ENCODE measurements at regions not wholly inside any gene's neighbourhood (a gene's known extent, or its start where the extent isn't known, plus 50 kb on each side); places are given as distances from the start of the nearest gene placed in this dataset.

GRCh38 chr10:9848981-9849380, 1168.7 kb upstream of the CELF2 start:
- TF ChIP-seq, protein P1, sequence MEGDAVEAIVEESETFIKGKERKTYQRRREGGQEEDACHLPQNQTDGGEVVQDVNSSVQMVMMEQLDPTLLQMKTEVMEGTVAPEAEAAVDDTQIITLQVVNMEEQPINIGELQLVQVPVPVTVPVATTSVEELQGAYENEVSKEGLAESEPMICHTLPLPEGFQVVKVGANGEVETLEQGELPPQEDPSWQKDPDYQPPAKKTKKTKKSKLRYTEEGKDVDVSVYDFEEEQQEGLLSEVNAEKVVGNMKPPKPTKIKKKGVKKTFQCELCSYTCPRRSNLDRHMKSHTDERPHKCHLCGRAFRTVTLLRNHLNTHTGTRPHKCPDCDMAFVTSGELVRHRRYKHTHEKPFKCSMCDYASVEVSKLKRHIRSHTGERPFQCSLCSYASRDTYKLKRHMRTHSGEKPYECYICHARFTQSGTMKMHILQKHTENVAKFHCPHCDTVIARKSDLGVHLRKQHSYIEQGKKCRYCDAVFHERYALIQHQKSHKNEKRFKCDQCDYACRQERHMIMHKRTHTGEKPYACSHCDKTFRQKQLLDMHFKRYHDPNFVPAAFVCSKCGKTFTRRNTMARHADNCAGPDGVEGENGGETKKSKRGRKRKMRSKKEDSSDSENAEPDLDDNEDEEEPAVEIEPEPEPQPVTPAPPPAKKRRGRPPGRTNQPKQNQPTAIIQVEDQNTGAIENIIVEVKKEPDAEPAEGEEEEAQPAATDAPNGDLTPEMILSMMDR (IDR thresholded peaks at IDR 0.05), result no peak
- no peak for TF ChIP-seq POLR2A (IDR thresholded peaks at IDR 0.05)
